Esophagus muscularis mucosa (tissue), 4 donors: ENCODE measurements at regions not wholly inside any gene's neighbourhood (a gene's known extent, or its start where the extent isn't known, plus 50 kb on each side); places are given as distances from the start of the nearest gene placed in this dataset.

Experiments used
- EP300 ChIP-seq: sonication (generic); formaldehyde crosslinking; IDR thresholded peaks from one replicate; pipeline ENCODE4 v1.6.1; 2017; ENCODE audit warnings: antibody characterized with exemption
- POLR2A ChIP-seq: fragments of 450-650 bp; IDR thresholded peaks from one replicate; pipeline ENCODE4 v1.6.1; 2017; ENCODE audit warnings: antibody characterized with exemption, moderate library complexity, mild to moderate bottlenecking, low read depth
- TF ChIP-seq, protein P1 (sequence below), 3 experiments: fragments of 200-600 bp in 2 of 3; fragments of 450-650 bp in 1 of 3; sonication (generic) in 2 of 3; IDR thresholded peaks; one replicate each; pipeline ENCODE4 v1.5.1; 2017 to 2019; ENCODE audit warnings: antibody characterized with exemption in 3 of 3, mild to moderate bottlenecking in 2 of 3, moderate library complexity in 1 of 3

DNA sequence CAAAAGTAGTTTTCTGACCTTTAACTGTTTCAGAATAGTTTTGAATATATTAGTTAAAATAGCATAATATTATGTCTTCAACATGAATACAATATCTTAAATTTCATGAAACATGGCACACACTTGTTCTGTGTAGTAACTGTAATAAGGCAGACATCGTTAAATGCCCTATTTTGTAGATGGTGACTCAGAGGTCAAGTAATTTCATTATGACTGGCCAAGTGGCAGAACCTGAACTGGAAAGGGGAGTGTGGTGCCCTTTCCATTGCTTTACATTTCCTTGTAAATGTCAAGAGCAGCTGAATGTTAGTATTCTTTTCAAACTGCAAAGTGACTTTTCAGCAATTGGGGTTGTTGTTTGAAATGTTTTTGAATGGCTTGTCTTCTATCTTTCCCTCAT lies 201.2 kb upstream of the CDKN2B start:
- TF ChIP-seq EP300: no peak
- TF ChIP-seq, protein P1, sequence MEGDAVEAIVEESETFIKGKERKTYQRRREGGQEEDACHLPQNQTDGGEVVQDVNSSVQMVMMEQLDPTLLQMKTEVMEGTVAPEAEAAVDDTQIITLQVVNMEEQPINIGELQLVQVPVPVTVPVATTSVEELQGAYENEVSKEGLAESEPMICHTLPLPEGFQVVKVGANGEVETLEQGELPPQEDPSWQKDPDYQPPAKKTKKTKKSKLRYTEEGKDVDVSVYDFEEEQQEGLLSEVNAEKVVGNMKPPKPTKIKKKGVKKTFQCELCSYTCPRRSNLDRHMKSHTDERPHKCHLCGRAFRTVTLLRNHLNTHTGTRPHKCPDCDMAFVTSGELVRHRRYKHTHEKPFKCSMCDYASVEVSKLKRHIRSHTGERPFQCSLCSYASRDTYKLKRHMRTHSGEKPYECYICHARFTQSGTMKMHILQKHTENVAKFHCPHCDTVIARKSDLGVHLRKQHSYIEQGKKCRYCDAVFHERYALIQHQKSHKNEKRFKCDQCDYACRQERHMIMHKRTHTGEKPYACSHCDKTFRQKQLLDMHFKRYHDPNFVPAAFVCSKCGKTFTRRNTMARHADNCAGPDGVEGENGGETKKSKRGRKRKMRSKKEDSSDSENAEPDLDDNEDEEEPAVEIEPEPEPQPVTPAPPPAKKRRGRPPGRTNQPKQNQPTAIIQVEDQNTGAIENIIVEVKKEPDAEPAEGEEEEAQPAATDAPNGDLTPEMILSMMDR (IDR thresholded peaks at IDR 0.05): no peak
- TF ChIP-seq POLR2A: no peak
